Tibial nerve (tissue), 4 donors: ENCODE measurements at regions not wholly inside any gene's neighbourhood (a gene's known extent, or its start where the extent isn't known, plus 50 kb on each side); places are given as distances from the start of the nearest gene placed in this dataset.

Experiments used
- DNase-seq, 2 donors: peaks; one replicate each; pipeline ENCODE4 v3.0.0-alpha.2; 2019; ENCODE audit warnings: low spot score in 2 of 2
- H3K27ac ChIP-seq, 4 donors: fragments of 200-600 bp; sonication (generic) in 3 of 4; one replicate each; pipeline ENCODE4 v1.5.1; 2017 to 2019; ENCODE audit warnings: mild to moderate bottlenecking in 1 of 4
- H3K27me3 ChIP-seq, 2 donors: fragments of 200-600 bp; sonication (generic) in 1 of 2; one replicate each; pipeline versions ENCODE4 v1.5.1 to v1.6.0; 2017 to 2019
- H3K36me3 ChIP-seq, 3 donors: fragments of 200-600 bp; sonication (generic); one replicate each; pipeline ENCODE4 v1.5.1; 2018 to 2019
- H3K4me1 ChIP-seq, 4 donors: fragments of 200-600 bp; sonication (generic) in 3 of 4; one replicate each; pipeline ENCODE4 v1.5.1; 2017 to 2019
- H3K4me3 ChIP-seq, 4 donors: fragments of 200-600 bp; sonication (generic) in 3 of 4; one replicate each; pipeline ENCODE4 v1.5.1; 2017 to 2019; ENCODE audit warnings: mild to moderate bottlenecking in 1 of 4, moderate library complexity in 1 of 4
- H3K9me3 ChIP-seq, 4 donors: fragments of 200-600 bp; sonication (generic) in 3 of 4; one replicate each; pipeline ENCODE4 v1.5.1; 2017 to 2019
- CTCF ChIP-seq, 5 experiments: fragments of 200-600 bp in 3 of 5; fragments of 450-650 bp in 2 of 5; sonication (generic) in 3 of 5; IDR thresholded peaks; one replicate each; pipeline ENCODE4 v1.5.1; 2016 to 2019; ENCODE audit warnings: antibody characterized with exemption in 5 of 5, mild to moderate bottlenecking in 3 of 5, moderate library complexity in 2 of 5
- EP300 ChIP-seq, 2 donors: sonication (generic); formaldehyde crosslinking; IDR thresholded peaks; one replicate each; pipeline ENCODE4 v1.6.1; 2017; ENCODE audit warnings: antibody characterized with exemption in 2 of 2, mild to moderate bottlenecking in 1 of 2
- POLR2A ChIP-seq, 2 donors: fragments of 450-650 bp; IDR thresholded peaks; one replicate each; pipeline ENCODE4 v1.6.1; 2017; ENCODE audit warnings: antibody characterized with exemption in 2 of 2, mild to moderate bottlenecking in 2 of 2, moderate library complexity in 2 of 2
- WGBS, 2 donors: methylation state at CpG; one replicate each; pipeline ENCODE4 v1.1.5; 2018; 5-methylcytosine and 5-hydroxymethylcytosine counted together

GRCh38 chr11:26793487-26793886, 71.6 kb upstream of the SLC5A12 start:
- H3K4me1 ChIP-seq: no peaks in the 10 kb centered on the region
- no peaks in the 10 kb centered on the region for H3K9me3 ChIP-seq
- H3K27me3 ChIP-seq: no peaks in the 10 kb centered on the region
- no peak overlapping the region for H3K4me3 ChIP-seq
- 91 to 99% methylated on average over 3 of the region's 3 CpGs for WGBS, 2 donors
- H3K27ac ChIP-seq: no peak overlapping the region
- TF ChIP-seq CTCF (IDR thresholded peaks at IDR 0.05) (no peak), POLR2A (IDR thresholded peaks at IDR 0.05) (no peak), EP300 (IDR thresholded peaks at IDR 0.05) (no peak)
- DNase-seq: no peak
- H3K36me3 ChIP-seq: no peaks in the 10 kb centered on the region

GRCh38 chr11:26801601-26802000, 79.7 kb upstream of the SLC5A12 start:
- TF ChIP-seq EP300 (IDR thresholded peaks at IDR 0.05): no peak
- no peak for TF ChIP-seq CTCF (IDR thresholded peaks at IDR 0.05)
- TF ChIP-seq POLR2A (IDR thresholded peaks at IDR 0.05): no peak
- H3K27me3 ChIP-seq: no peaks in the 10 kb centered on the region
- H3K36me3 ChIP-seq: no peaks in the 10 kb centered on the region
- no peak overlapping the region for H3K27ac ChIP-seq
- no peak overlapping the region for H3K4me3 ChIP-seq
- WGBS, 2 donors: 85 to 92% methylated on average over 1 of the region's 1 CpG
- H3K4me1 ChIP-seq: no peaks in the 10 kb centered on the region
- no peak for DNase-seq
- H3K9me3 ChIP-seq: peaks cover 0 to 4% (median 0%) of the 10 kb centered on the region in 4 donors

GRCh38 chr11:26805001-26805400, 83.1 kb upstream of the SLC5A12 start:
- DNase-seq: no peak
- H3K4me3 ChIP-seq: no peak overlapping the region
- no peaks in the 10 kb centered on the region for H3K27me3 ChIP-seq
- peaks cover 0 to 4% (median 0%) of the 10 kb centered on the region in 4 donors for H3K9me3 ChIP-seq
- TF ChIP-seq CTCF (IDR thresholded peaks at IDR 0.05) (no peak), POLR2A (IDR thresholded peaks at IDR 0.05) (no peak)
- H3K27ac ChIP-seq: no peak overlapping the region
- H3K36me3 ChIP-seq: no peaks in the 10 kb centered on the region
- H3K4me1 ChIP-seq: no peaks in the 10 kb centered on the region

GRCh38 chr11:26806219-26806618, 84.4 kb upstream of the SLC5A12 start:
- no peak overlapping the region for H3K27ac ChIP-seq

GRCh38 chr11:26820739-26821138, 98.9 kb upstream of the SLC5A12 start:
- WGBS, 2 donors: 27 to 71% methylated on average over 1 of the region's 1 CpG
- no peak overlapping the region for H3K4me3 ChIP-seq
- peaks cover 0 to 22% (median 5%) of the 10 kb centered on the region in 4 donors for H3K9me3 ChIP-seq
- no peak for DNase-seq
- no peaks in the 10 kb centered on the region for H3K27me3 ChIP-seq
- H3K4me1 ChIP-seq: no peaks in the 10 kb centered on the region
- peak in 1 of 2 donors; percentile 68 for TF ChIP-seq EP300 (IDR thresholded peaks at IDR 0.05)
- TF ChIP-seq CTCF (IDR thresholded peaks at IDR 0.05): no peak
- no peak for TF ChIP-seq POLR2A (IDR thresholded peaks at IDR 0.05)
- peak overlapping the region in 1 of 4 donors; percentile 63 for H3K27ac ChIP-seq
- no peaks in the 10 kb centered on the region for H3K36me3 ChIP-seq

More at GRCh38 chr11:26806219-26806618, 84.4 kb upstream of the SLC5A12 start:
- no peak overlapping the region for H3K4me3 ChIP-seq
- peaks cover 0 to 4% (median 0%) of the 10 kb centered on the region in 4 donors for H3K9me3 ChIP-seq
- no peaks in the 10 kb centered on the region for H3K27me3 ChIP-seq
- no peaks in the 10 kb centered on the region for H3K4me1 ChIP-seq
- no peaks in the 10 kb centered on the region for H3K36me3 ChIP-seq
- DNase-seq: no peak
- no peak for TF ChIP-seq POLR2A (IDR thresholded peaks at IDR 0.05)
- TF ChIP-seq EP300 (IDR thresholded peaks at IDR 0.05): no peak
- no peak for TF ChIP-seq CTCF (IDR thresholded peaks at IDR 0.05)
- WGBS, 2 donors: 18 to 42% methylated on average over 1 of the region's 1 CpG
